SK-N-SH (cell line): ENCODE measurements at regions not wholly inside any gene's neighbourhood (a gene's known extent, or its start where the extent isn't known, plus 50 kb on each side); places are given as distances from the start of the nearest gene placed in this dataset.

Source experiments
- CTCF ChIA-PET: fragments of 300-600, 350-600 bp; formaldehyde crosslinking; extraction: SDS; loops from one replicate; lab custom pipeline; 2021; lab: Yijun Ruan, JAX
- POLR2A ChIA-PET: fragments of 350-600 bp; sonication (Branson Sonifier 250); formaldehyde crosslinking; extraction: SDS; loops from one replicate; lab custom pipeline; 2020; ENCODE audit warnings: antibody characterized with exemption, inconsistent platforms; lab: Yijun Ruan, JAX
- DNase-seq: peaks from one replicate; pipeline ENCODE4 v3.0.0; 2012
- H2AFZ ChIP-seq: fragments of 200-600 bp; sonication (generic); 2 replicates; pipeline ENCODE4 v1.8.1; 2016; ENCODE audit warnings: antibody characterized with exemption, mild to moderate bottlenecking, low read depth
- H3F3A ChIP-seq: fragments of 200-600 bp; sonication (generic); replicated peaks from 2 replicates; pipeline ENCODE3; 2016; ENCODE audit warnings: antibody characterized with exemption, mild to moderate bottlenecking; ENCODE audit not compliant: insufficient read depth
- H3K27ac ChIP-seq, 2 experiments: fragments of 200-500 bp in 1 of 2; fragments of 200-600 bp in 1 of 2; sonication (Bioruptor generic) in 1 of 2; sonication (generic), shearing (Covaris generic) in 1 of 2; 2 replicates each; pipeline versions ENCODE4 v1.5.1 to v1.6.1; 2014 to 2016; ENCODE audit warnings: low read depth in 2 of 2, inconsistent platforms in 1 of 2, low read length in 1 of 2, mild to moderate bottlenecking in 1 of 2, mixed read lengths in 1 of 2
- H3K27me3 ChIP-seq: fragments of 200-600 bp; sonication (generic), shearing (Covaris generic); 2 replicates; pipeline ENCODE4 v1.6.1; 2016; ENCODE audit warnings: mixed run types; ENCODE audit not compliant: insufficient read depth
- H3K36me3 ChIP-seq, 2 experiments: fragments of 200-500 bp in 1 of 2; fragments of 200-600 bp in 1 of 2; sonication (Bioruptor generic) in 1 of 2; sonication (generic) in 1 of 2; replicated peaks in 1 of 2; 2 replicates each; pipeline versions ENCODE3 to v1.5.1; 2014 to 2016; ENCODE audit warnings: low read length in 1 of 2, mild to moderate bottlenecking in 1 of 2; ENCODE audit not compliant: insufficient read depth in 2 of 2, control insufficient read depth in 1 of 2
- H3K4me1 ChIP-seq, 2 experiments: fragments of 200-500 bp in 1 of 2; fragments of 200-600 bp in 1 of 2; sonication (Bioruptor generic) in 1 of 2; sonication (generic), shearing (Covaris generic) in 1 of 2; 2 replicates each; pipeline versions ENCODE4 v1.5.1 to v1.6.1; 2014 to 2016; ENCODE audit warnings: low read depth in 1 of 2, low read length in 1 of 2, mixed run types in 1 of 2; ENCODE audit not compliant: insufficient read depth in 2 of 2, control insufficient read depth in 1 of 2
- H3K4me2 ChIP-seq: fragments of 200-600 bp; sonication (generic), shearing (Covaris generic); 2 replicates; pipeline ENCODE4 v1.6.1; 2017; ENCODE audit warnings: mixed run types
- H3K4me3 ChIP-seq, 2 experiments: fragments of 200-500 bp in 1 of 2; fragments of 200-600 bp in 1 of 2; sonication (Bioruptor generic) in 1 of 2; sonication (generic), shearing (Covaris generic) in 1 of 2; 2 replicates each; pipeline versions ENCODE4 v1.5.1 to v1.8.1; 2014 to 2016; ENCODE audit warnings: low read depth in 2 of 2, inconsistent platforms in 1 of 2, low read length in 1 of 2, mild to moderate bottlenecking in 1 of 2, mixed read lengths in 1 of 2, moderate library complexity in 1 of 2
- H3K79me2 ChIP-seq: fragments of 200-600 bp; sonication (generic); 2 replicates; pipeline ENCODE4 v1.8.1; 2017; ENCODE audit warnings: mild to moderate bottlenecking; ENCODE audit not compliant: insufficient read depth
- H3K9ac ChIP-seq: fragments of 200-600 bp; sonication (generic); 2 replicates; pipeline ENCODE4 v1.6.1; 2017; ENCODE audit warnings: mixed run types
- H3K9me2 ChIP-seq: fragments of 200-600 bp; sonication (generic); 2 replicates; pipeline ENCODE4 v1.6.1; 2017; ENCODE audit warnings: mixed run types
- H3K9me3 ChIP-seq: fragments of 200-600 bp; sonication (generic); 2 replicates; pipeline ENCODE4 v1.6.1; 2017; ENCODE audit warnings: mixed run types, mild to moderate bottlenecking, moderate library complexity
- H4K20me1 ChIP-seq: fragments of 200-600 bp; sonication (generic); 2 replicates; pipeline ENCODE4 v1.6.1; 2017; ENCODE audit warnings: mild to moderate bottlenecking, mixed run types; ENCODE audit not compliant: insufficient read depth
- CHD2 ChIP-seq: fragments of 150-350 bp; IDR thresholded peaks from 2 replicates; pipeline ENCODE4 v1.6.1; 2018; ENCODE audit warnings: low read length; ENCODE audit not compliant: partially characterized antibody
- ELF1 ChIP-seq: IDR thresholded peaks from 2 replicates; pipeline ENCODE4 v1.4.0; 2012
- EP300 ChIP-seq, 2 experiments: IDR thresholded peaks; 2 replicates each; pipeline versions ENCODE4 v1.4.0 to v1.6.1; 2012; ENCODE audit warnings: borderline replicate concordance in 1 of 2, low read depth in 1 of 2, low read length in 1 of 2
- EZH2phosphoT487 ChIP-seq: fragments of 200-600 bp; sonication (generic); IDR thresholded peaks from 2 replicates; pipeline ENCODE4 v1.6.1; 2017; ENCODE audit warnings: low read depth, mixed run types, mild to moderate bottlenecking, antibody characterized with exemption, moderate library complexity, borderline replicate concordance
- FOXJ3 ChIP-seq: sonication (generic); formaldehyde crosslinking; IDR thresholded peaks from 2 replicates; pipeline ENCODE4 v1.5.1; 2020; ENCODE audit warnings: mild to moderate bottlenecking, missing genetic modification reagents
- IRF3 ChIP-seq: fragments of 150-350 bp; IDR thresholded peaks from 2 replicates; pipeline ENCODE4 v1.6.1; 2016; ENCODE audit warnings: mild to moderate bottlenecking, low read depth, low read length
- MXI1 ChIP-seq: IDR thresholded peaks from 2 replicates; pipeline ENCODE4 v1.6.1; 2012; ENCODE audit warnings: mild to moderate bottlenecking, low read depth, low read length, improper control_type of control experiment
- NFIC ChIP-seq: IDR thresholded peaks from 2 replicates; pipeline ENCODE4 v1.4.0; 2012; ENCODE audit warnings: borderline replicate concordance
- NRF1 ChIP-seq: IDR thresholded peaks from 2 replicates; pipeline ENCODE4 v1.6.1; 2012; ENCODE audit warnings: low read depth, mild to moderate bottlenecking, low read length
- RAD21 ChIP-seq: IDR thresholded peaks from 2 replicates; pipeline ENCODE4 v1.6.1; 2012; ENCODE audit warnings: mild to moderate bottlenecking, low read length
- RCOR1 ChIP-seq: fragments of 150-350 bp; IDR thresholded peaks from 2 replicates; pipeline ENCODE4 v1.6.1; 2017; ENCODE audit warnings: antibody characterized with exemption, low read length
- REST ChIP-seq: IDR thresholded peaks from 2 replicates; pipeline ENCODE4 v1.6.1; 2012; ENCODE audit warnings: mild to moderate bottlenecking, low read depth, low read length, moderate library complexity
- RXRA ChIP-seq: IDR thresholded peaks from 2 replicates; pipeline ENCODE4 v1.4.0; 2012; ENCODE audit warnings: low read depth, mild to moderate bottlenecking, borderline replicate concordance
- SMC3 ChIP-seq: IDR thresholded peaks from 2 replicates; pipeline ENCODE4 v1.6.1; 2012; ENCODE audit warnings: low read depth, low read length, improper control_type of control experiment
- TEAD4 ChIP-seq: IDR thresholded peaks from 2 replicates; pipeline ENCODE4 v1.4.0; 2012; ENCODE audit warnings: mild to moderate bottlenecking, borderline replicate concordance; ENCODE audit not compliant: insufficient read depth
- USF1 ChIP-seq: IDR thresholded peaks from 2 replicates; pipeline ENCODE4 v1.4.0; 2012; ENCODE audit warnings: low read depth, borderline replicate concordance
- USF2 ChIP-seq: fragments of 150-350 bp; IDR thresholded peaks from 2 replicates; pipeline ENCODE4 v1.6.1; 2017; ENCODE audit warnings: antibody characterized with exemption, low read length, low read depth, borderline replicate concordance
- WGBS: methylation state at CpG from one replicate; pipeline ENCODE4 v1.1.6; 2017; ENCODE audit warnings: low lambda C conversion rate; 5-methylcytosine and 5-hydroxymethylcytosine counted together

- no peaks in the 10 kb centered on the region for H3K27me3 ChIP-seq
- no peaks in the 10 kb centered on the region for H3K9me3 ChIP-seq
- H3K27ac ChIP-seq = no peak overlapping the region
- TF ChIP-seq CHD2 = no peak
- TF ChIP-seq RAD21 = no peak
- TF ChIP-seq SMC3 = no peak
- TF ChIP-seq MXI1 = no peak
- TF ChIP-seq NFIC = no peak
- no peak for TF ChIP-seq RXRA
- H3K4me2 ChIP-seq = no peak overlapping the region
- H3K9ac ChIP-seq = no peak overlapping the region
- no peak for DNase-seq
- H3K36me3 ChIP-seq = no peaks in the 10 kb centered on the region
- POLR2A ChIA-PET = no interaction called here
- H4K20me1 ChIP-seq = no peaks in the 10 kb centered on the region
- WGBS = 68% methylated on average over 1 of the region's 1 CpG
- no peaks in the 10 kb centered on the region for H3K4me1 ChIP-seq
- H3K79me2 ChIP-seq = no peaks in the 10 kb centered on the region
- H3K9me2 ChIP-seq = no peaks in the 10 kb centered on the region
- no peak overlapping the region for H2AFZ ChIP-seq
- CTCF ChIA-PET = no interaction called here
- peaks cover 6% of the 10 kb centered on the region for H3F3A ChIP-seq
- no peak overlapping the region for H3K4me3 ChIP-seq
These were observed 739.1 kb downstream of the ZPLD1 start for GRCh38 chr3:103173940-103174339.

GRCh38 chr3:103181160-103181559 is 746.3 kb downstream of the ZPLD1 start:
- Histone ChIP-seq H3K9me2 (no peaks in the 10 kb centered on the region), H2AFZ (no peak overlapping the region), H3K9ac (no peak overlapping the region), H3K36me3 (no peaks in the 10 kb centered on the region), H3F3A (peaks cover 3% of the 10 kb centered on the region), H3K4me3 (no peak overlapping the region), H3K4me2 (no peak overlapping the region), H3K27ac (no peak overlapping the region), H3K4me1 (no peaks in the 10 kb centered on the region), H4K20me1 (no peaks in the 10 kb centered on the region), H3K9me3 (peaks cover 9% of the 10 kb centered on the region; the same call in 1 of the 2 replicates), H3K27me3 (no peaks in the 10 kb centered on the region), H3K79me2 (no peaks in the 10 kb centered on the region)
- ChIA-PET CTCF (no interaction called here), POLR2A (no interaction called here)
- no peak for DNase-seq
- no peak for TF ChIP-seq IRF3
- no peak for TF ChIP-seq FOXJ3 (CRISPR knock-in tag)
- TF ChIP-seq CHD2 = no peak

- Histone ChIP-seq H3K9ac (no peak overlapping the region), H3K79me2 (no peaks in the 10 kb centered on the region), H3K9me2 (no peaks in the 10 kb centered on the region), H3K4me1 (no peaks in the 10 kb centered on the region), H3K27ac (no peak overlapping the region), H3K27me3 (no peaks in the 10 kb centered on the region), H3K36me3 (no peaks in the 10 kb centered on the region), H3K4me2 (no peak overlapping the region), H2AFZ (no peak overlapping the region), H4K20me1 (no peaks in the 10 kb centered on the region), H3K9me3 (peaks cover 9% of the 10 kb centered on the region; the same call in 1 of the 2 replicates), H3K4me3 (no peak overlapping the region), H3F3A (peaks cover 3% of the 10 kb centered on the region)
- CTCF ChIA-PET = no interaction called here
- POLR2A ChIA-PET = no interaction called here
- DNase-seq = no peak
- TF ChIP-seq RCOR1 (no peak), ELF1 (no peak), EP300 (IDR thresholded peaks at IDR 0.05; ENCODE audit: borderline replicate concordance in 1 of 2, low read depth in 1 of 2, low read length in 1 of 2) (no peak), USF2 (no peak), NRF1 (no peak), REST (no peak), FOXJ3 (CRISPR knock-in tag) (no peak), TEAD4 (no peak), SMC3 (no peak), USF1 (no peak), RXRA (no peak), EZH2phosphoT487 (no peak)
These were observed 750.0 kb downstream of the ZPLD1 start for GRCh38 chr3:103184772-103185171.
